Type B pancreatic cell (in vitro differentiated cells): ENCODE measurements at regions not wholly inside any gene's neighbourhood (a gene's known extent, or its start where the extent isn't known, plus 50 kb on each side); places are given as distances from the start of the nearest gene placed in this dataset.
"Not testable (repeated sequence)": the region's sequence is repeated elsewhere in the genome, so short reads cannot be mapped to it uniquely, and the experiment has no call there.

Source experiments
- DNase-seq: peaks from one replicate; pipeline ENCODE4 v3.0.0; 2021; ENCODE audit warnings: mixed read lengths; ENCODE audit not compliant: unreplicated experiment; ENCODE audit errors: extremely low spot score
- H3K27ac Mint-ChIP-seq: 2 replicates; pipeline ENCODE4 v1.8.0; 2021; ENCODE audit warnings: mild to moderate bottlenecking, mixed read lengths
- H3K27me3 Mint-ChIP-seq: 2 replicates; pipeline ENCODE4 v1.8.0; 2021; ENCODE audit warnings: mixed read lengths
- H3K36me3 Mint-ChIP-seq: 2 replicates; pipeline ENCODE4 v1.8.0; 2021; ENCODE audit warnings: mixed read lengths
- H3K4me1 Mint-ChIP-seq: one replicate; pipeline ENCODE4 v1.8.0; 2021; ENCODE audit warnings: mixed read lengths; ENCODE audit not compliant: unreplicated experiment
- H3K4me3 Mint-ChIP-seq: 2 replicates; pipeline ENCODE4 v1.8.0; 2021; ENCODE audit warnings: mild to moderate bottlenecking, mixed read lengths
- H3K9me3 Mint-ChIP-seq: 2 replicates; pipeline ENCODE4 v1.8.0; 2021; ENCODE audit warnings: mixed read lengths
- TF ChIP-seq, protein P1 (sequence below): fragments of 200-600 bp; sonication (generic); conservative IDR thresholded peaks from 2 replicates; pipeline ENCODE4 v1.5.0; 2021; ENCODE audit warnings: antibody characterized with exemption, mild to moderate bottlenecking

DNA sequence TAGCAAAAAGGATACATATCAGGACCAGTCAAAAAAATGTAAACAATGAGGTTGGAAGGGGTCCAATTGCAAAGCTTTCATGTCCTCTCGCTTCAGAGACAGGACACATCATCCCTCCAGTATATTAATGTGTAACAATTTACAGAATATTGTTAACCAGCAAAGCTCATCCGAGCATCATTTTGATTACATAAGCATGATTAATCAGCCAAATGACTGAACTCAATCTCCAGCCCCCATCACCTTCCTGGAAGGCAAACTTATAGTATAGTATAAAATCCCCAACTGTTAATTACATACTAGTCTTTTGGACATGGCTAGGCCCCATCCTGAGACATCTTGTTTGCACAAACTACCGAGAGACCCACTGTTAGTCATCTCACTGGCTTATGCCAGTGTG is 77.6 kb upstream of the TRAM1L1 start:
- no peak overlapping the region for H3K27ac Mint-ChIP-seq
- no peak overlapping the region for H3K4me3 Mint-ChIP-seq
- TF ChIP-seq, protein P1, sequence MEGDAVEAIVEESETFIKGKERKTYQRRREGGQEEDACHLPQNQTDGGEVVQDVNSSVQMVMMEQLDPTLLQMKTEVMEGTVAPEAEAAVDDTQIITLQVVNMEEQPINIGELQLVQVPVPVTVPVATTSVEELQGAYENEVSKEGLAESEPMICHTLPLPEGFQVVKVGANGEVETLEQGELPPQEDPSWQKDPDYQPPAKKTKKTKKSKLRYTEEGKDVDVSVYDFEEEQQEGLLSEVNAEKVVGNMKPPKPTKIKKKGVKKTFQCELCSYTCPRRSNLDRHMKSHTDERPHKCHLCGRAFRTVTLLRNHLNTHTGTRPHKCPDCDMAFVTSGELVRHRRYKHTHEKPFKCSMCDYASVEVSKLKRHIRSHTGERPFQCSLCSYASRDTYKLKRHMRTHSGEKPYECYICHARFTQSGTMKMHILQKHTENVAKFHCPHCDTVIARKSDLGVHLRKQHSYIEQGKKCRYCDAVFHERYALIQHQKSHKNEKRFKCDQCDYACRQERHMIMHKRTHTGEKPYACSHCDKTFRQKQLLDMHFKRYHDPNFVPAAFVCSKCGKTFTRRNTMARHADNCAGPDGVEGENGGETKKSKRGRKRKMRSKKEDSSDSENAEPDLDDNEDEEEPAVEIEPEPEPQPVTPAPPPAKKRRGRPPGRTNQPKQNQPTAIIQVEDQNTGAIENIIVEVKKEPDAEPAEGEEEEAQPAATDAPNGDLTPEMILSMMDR = no peak
- H3K4me1 Mint-ChIP-seq = no peaks in the 10 kb centered on the region
- H3K36me3 Mint-ChIP-seq = no peaks in the 10 kb centered on the region
- no peaks in the 10 kb centered on the region for H3K27me3 Mint-ChIP-seq
- H3K9me3 Mint-ChIP-seq = no peaks in the 10 kb centered on the region
- no peak for DNase-seq

- no peak for DNase-seq
- TF ChIP-seq, protein P1 = no peak
- no peak overlapping the region for H3K4me3 Mint-ChIP-seq
- H3K27ac Mint-ChIP-seq = no peak overlapping the region
- no peaks in the 10 kb centered on the region for H3K9me3 Mint-ChIP-seq
- no peaks in the 10 kb centered on the region for H3K36me3 Mint-ChIP-seq
- H3K27me3 Mint-ChIP-seq = no peaks in the 10 kb centered on the region
- no peaks in the 10 kb centered on the region for H3K4me1 Mint-ChIP-seq
Measured at GRCh38 chr4:117164338-117164737, 79.0 kb upstream of the TRAM1L1 start.

DNA sequence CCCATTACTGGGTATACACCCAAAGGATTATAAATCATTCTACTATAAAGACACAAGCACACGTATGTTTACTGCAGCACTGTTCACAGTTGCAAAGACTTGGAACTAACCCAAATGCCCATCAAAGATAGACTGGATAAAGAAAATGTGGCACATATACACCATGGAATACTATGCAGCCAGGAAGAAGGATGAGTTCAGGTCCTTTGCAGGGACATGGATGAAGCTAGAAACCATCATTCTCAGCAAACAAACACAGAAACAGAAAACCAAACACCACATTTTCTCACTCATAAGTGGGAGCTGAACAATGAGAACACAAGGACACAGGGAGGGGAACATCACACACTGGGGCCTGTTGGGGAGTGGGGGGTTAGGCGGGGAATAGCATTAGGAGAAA is 90.0 kb upstream of the TRAM1L1 start:
- DNase-seq, H3K36me3 Mint-ChIP-seq, H3K4me1 Mint-ChIP-seq, H3K4me3 Mint-ChIP-seq, H3K27me3 Mint-ChIP-seq, H3K27ac Mint-ChIP-seq, H3K9me3 Mint-ChIP-seq: not testable (repeated sequence)

DNA sequence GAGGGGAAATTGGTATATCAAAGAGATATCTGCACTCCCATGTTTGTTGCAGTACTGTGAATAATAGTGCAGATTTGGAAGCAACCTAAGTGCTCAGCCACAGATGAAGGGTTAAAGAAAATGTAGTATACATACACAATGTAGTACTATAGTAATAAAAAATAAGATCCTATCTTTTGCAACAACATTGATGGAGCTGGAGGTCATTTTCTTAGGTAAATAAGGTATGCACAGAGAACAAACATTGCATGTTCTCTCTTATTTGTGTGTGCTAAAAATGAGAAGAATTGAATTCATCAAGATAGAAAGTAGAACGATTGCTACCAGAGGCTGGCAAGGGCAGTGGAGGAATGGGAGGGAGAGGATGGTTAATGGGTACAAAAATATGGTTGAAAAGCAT is 117.9 kb upstream of the TRAM1L1 start:
- DNase-seq = no peak
- Mint-ChIP-seq H3K4me3 (no peak overlapping the region), H3K9me3 (no peaks in the 10 kb centered on the region), H3K4me1 (no peaks in the 10 kb centered on the region), H3K36me3 (no peaks in the 10 kb centered on the region), H3K27ac (no peak overlapping the region), H3K27me3 (no peaks in the 10 kb centered on the region)
- TF ChIP-seq, protein P1 = no peak

DNA sequence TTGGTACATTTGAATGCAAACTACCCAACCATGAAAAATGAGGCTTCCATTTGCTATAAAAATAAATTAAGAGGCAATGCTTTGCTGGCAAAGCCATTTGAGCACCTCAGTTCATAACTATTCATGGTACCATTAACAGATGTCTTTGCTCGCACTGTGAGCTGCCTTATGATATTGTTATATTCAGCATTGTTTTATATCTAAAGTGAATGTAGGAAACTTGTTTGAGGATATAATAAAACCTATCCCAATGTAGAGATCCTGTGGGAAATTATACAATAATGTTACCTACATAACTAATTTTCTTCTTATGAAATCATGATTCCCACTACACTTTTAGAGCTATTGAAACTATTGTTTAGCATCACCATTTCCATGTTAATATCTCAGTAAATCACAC is 125.2 kb upstream of the TRAM1L1 start:
- TF ChIP-seq, protein P1 = no peak
- no peak for DNase-seq
- H3K27me3 Mint-ChIP-seq = no peaks in the 10 kb centered on the region
- H3K27ac Mint-ChIP-seq = no peak overlapping the region
- no peaks in the 10 kb centered on the region for H3K36me3 Mint-ChIP-seq
- no peaks in the 10 kb centered on the region for H3K4me1 Mint-ChIP-seq
- no peaks in the 10 kb centered on the region for H3K9me3 Mint-ChIP-seq
- H3K4me3 Mint-ChIP-seq = no peak overlapping the region

GRCh38 chr4:117224256-117224655 is 138.9 kb upstream of the TRAM1L1 start:
- DNase-seq = no peak
- no peaks in the 10 kb centered on the region for H3K27me3 Mint-ChIP-seq
- no peaks in the 10 kb centered on the region for H3K9me3 Mint-ChIP-seq
- TF ChIP-seq, protein P1 = no peak
- H3K4me3 Mint-ChIP-seq = no peak overlapping the region
- H3K27ac Mint-ChIP-seq = no peak overlapping the region
- H3K36me3 Mint-ChIP-seq = no peaks in the 10 kb centered on the region
- no peaks in the 10 kb centered on the region for H3K4me1 Mint-ChIP-seq
